ENCODE measurements at regions not wholly inside any gene's neighbourhood (a gene's known extent, or its start where the extent isn't known, plus 50 kb on each side); places are given as distances from the start of the nearest gene placed in this dataset.

DNA sequence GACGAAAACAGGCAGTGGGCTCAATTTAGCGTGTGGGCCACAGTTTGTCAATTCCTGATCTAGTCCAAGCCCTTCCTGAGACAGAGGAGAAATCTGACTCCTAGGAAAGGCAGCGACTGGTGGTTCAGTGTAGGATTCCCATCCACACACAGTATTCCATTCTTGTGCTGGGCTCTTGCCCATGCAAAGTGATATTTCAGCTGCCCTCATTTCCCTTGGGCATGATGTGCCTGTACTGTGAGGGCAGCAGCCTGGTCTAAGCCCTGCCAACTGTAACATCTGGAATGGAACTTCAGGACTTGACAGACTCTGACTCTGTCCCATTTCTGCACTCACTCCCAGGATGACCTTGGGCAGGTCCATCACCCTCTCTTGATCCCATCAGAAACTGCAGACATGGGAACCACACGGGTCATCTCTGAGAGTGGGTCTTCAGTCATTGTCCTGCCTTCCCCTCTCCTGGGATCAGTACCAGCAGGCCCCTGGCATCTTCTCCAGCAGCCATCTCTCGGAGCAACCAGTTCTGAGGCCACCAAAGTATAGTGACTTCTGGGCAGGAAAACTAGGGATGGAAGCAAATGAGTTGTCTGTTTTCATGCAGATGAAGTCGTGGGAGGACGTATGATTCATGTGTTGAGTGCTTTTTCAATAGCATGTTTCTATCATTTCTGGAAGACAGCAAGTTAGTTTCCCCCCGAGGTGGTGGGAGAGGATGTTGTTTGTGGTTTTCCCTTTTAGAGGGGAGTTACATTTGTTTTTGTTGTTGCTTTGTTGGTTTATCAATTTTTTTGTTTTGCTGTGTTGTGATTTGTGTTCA, 54.2 kb upstream of the BCL2L14 start:
- peak; percentile 57 for DNase-seq (ENCODE audit: low read depth)

- peak; percentile 92 for DNase-seq (ENCODE audit: low read depth)
Observed at GRCh38 chr12:12017135-12017581, 53.6 kb upstream of the BCL2L14 start.

DNA sequence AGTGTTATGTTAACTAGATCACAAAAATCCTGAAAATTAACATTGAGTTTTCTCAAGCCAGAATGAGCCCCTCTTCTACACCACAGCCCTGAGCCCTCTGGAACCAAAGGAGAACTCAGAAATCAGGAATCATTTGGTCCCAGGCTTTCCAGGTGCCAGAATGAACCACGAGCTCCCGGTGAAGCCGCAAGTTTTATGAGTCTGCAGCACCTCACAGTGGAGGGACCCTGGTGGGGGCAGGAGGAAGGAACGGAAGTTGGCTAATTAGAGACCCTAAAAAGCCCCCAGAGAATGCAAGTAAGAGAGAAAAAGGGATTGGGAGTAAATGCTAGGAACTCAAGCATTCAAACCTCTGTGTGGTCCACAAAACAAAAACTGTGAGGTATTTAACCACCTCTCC, 52.9 kb upstream of the BCL2L14 start:
- peak; percentile 43 for DNase-seq (ENCODE audit: low read depth)

DNA sequence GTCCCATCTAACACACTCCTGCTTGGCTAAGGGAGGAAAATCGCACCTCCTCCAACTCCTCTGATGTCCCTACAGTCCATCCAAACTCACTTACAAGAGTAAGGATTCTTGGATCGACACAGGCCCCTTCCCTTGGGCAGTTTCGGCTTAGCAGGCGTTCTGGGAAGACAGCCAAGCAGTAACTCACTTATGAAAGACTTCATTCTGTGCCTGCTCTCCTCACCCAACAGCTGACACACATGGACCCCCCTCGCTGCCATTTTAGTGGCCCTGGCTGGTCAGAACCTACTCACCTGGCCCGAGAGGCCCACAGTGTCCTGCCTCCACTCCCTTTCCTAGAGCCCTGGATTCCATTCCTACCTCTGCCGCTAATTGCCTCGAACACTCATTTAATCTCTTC, 52.3 kb upstream of the BCL2L14 start:
- DNase-seq (ENCODE audit: low read depth), result peak; percentile 90

GRCh38 chr12:12019881-12020280, 50.9 kb upstream of the BCL2L14 start:
- peak; percentile 37 for DNase-seq (ENCODE audit: low read depth)

DNA sequence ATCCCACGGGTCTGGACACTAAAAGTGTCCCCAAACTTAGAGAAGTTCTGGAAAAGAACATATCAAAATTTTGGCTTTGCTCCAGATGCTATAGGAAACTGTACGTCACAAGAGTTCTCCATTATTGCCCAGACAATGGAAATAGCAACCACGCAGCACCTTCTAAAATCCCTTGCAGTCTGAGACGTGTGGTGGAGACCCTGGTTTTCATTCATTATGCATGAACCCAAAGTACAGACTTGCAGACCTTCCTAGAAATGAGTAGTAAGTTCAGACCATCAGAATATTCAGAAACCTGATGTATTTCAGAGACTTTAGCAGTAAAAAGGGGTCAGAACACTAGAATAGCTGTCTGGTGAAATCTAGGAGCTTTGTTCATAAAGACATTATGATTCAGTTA, 50.0 kb upstream of the BCL2L14 start:
- no peak for DNase-seq (ENCODE audit: low read depth)

All from M059J (cell line).